IgD-negative memory B cell (primary cell): ENCODE measurements at regions not wholly inside any gene's neighbourhood (a gene's known extent, or its start where the extent isn't known, plus 50 kb on each side); places are given as distances from the start of the nearest gene placed in this dataset.
A peak's percentile ranks its signal among the peaks of the same experiment; 100 is the strongest.

Experiments
- H3K27ac Mint-ChIP-seq, 3 donors: one replicate each; pipeline ENCODE4 v1.8.0; 2020 to 2022; ENCODE audit warnings: mild to moderate bottlenecking in 3 of 3, mixed read lengths in 3 of 3, moderate library complexity in 1 of 3
- H3K27me3 Mint-ChIP-seq: one replicate; pipeline ENCODE4 v1.8.0; 2021; ENCODE audit warnings: mixed read lengths
- H3K36me3 Mint-ChIP-seq: one replicate; pipeline ENCODE4 v1.8.0; 2020; ENCODE audit warnings: mild to moderate bottlenecking, mixed read lengths
- H3K4me1 Mint-ChIP-seq, 3 donors: one replicate each; pipeline ENCODE4 v1.8.0; 2020 to 2022; ENCODE audit warnings: mixed read lengths in 3 of 3, mild to moderate bottlenecking in 1 of 3
- H3K4me3 Mint-ChIP-seq, 4 donors: one replicate each; pipeline ENCODE4 v1.8.0; 2020 to 2022; ENCODE audit warnings: mild to moderate bottlenecking in 4 of 4, mixed read lengths in 4 of 4, moderate library complexity in 3 of 4
- H3K9me3 Mint-ChIP-seq, 3 donors: one replicate each; pipeline ENCODE4 v1.8.0; 2020 to 2021; ENCODE audit warnings: mixed read lengths in 3 of 3, mild to moderate bottlenecking in 1 of 3

DNA sequence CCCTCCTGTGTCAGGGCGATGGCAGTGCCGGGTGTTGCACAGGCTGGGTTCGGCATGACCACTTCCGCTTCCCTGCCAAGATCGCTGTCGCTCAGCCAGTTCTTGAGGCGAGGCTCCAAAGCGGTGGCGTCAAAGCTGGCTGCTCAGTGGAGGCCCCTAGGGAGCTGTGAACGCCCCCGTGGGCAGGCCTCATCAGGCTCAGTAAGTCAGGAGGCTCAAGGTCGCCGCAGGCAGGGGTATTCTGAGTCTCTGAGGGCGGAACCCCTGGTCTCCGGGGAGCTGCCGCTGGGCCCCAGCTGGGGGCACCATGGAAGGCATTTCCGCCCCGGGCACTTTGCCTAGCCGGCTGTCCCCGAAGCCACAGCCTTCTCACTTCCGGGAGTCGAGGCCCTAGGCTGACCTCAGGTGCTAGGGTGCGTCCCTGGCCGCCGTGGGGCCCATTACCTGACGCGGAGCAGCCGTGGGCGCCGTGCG lies 210.4 kb downstream of the SOCS6 start:
- H3K27ac Mint-ChIP-seq = no peak overlapping the region
- H3K4me3 Mint-ChIP-seq = peak overlapping the region in 3 of 4 donors; percentile 34 to 66 (median 55)
- H3K27me3 Mint-ChIP-seq = no peaks in the 10 kb centered on the region
- H3K4me1 Mint-ChIP-seq = no peaks in the 10 kb centered on the region
- H3K36me3 Mint-ChIP-seq = no peaks in the 10 kb centered on the region
- H3K9me3 Mint-ChIP-seq = no peaks in the 10 kb centered on the region

DNA sequence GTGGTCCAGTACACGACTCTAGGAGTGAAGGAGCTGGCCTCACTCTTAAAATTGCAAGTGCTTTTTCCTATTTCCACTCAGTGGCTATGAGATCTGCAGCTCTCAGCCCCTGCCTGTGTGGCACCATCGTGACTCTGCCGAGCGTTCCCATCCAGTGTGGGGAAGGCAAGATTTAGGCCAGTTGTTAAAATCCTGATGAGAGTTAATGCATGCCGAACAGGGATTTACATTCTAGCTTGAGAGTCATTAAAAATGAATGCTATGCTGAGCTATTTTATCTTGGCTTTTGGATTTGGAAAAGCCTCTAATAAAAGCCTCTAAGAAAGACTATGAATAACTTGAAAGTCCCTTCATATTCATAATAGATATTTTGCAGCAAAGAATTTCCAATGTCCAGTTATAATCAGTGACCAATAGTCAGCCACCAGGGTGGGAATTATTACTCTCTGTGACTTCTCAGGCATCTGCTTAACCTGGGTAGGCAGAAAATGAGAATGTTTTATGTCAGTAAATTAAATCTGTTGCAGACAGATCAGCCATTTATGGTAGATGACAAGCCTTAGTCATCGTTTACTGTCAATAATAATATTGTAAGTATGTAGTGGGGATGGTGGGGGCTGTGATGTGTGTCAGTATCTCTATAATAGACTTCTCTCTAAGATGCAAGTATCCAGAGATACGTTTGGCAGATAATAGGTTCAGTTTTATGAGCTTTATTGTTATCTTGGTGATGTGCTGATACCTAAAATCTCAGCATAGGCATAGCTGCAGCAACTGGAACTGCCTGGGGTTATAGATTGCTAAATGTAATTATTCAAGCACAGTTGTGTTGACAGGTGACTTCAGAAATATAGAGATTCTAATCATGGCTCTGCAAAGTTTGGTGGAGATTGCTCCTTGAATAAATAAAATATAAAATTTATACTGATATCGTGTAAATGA lies 207.8 kb downstream of the SOCS6 start:
- no peak overlapping the region for H3K4me3 Mint-ChIP-seq
- H3K27me3 Mint-ChIP-seq = no peaks in the 10 kb centered on the region
- H3K36me3 Mint-ChIP-seq = no peaks in the 10 kb centered on the region
- H3K27ac Mint-ChIP-seq = no peak overlapping the region
- no peaks in the 10 kb centered on the region for H3K9me3 Mint-ChIP-seq
- H3K4me1 Mint-ChIP-seq = no peaks in the 10 kb centered on the region

DNA sequence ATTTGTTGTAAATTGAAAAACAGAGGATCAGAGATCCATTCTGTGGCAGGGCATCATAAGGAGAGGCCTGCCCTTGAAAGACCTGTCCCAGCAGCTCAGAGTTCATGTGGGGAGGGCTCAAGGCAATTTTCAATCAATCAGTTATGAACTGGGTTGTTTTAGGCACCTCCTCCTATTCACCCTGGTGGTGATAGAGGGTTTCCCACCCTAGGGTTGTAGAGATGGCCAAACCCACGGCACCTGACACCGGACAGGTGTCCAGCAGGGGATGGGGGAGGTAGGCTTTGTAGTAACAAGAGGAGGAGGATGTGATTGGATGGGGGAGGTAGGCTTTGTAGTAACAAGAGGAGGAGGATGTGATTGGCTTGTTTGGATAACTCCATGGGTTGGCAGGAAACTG lies 205.7 kb downstream of the SOCS6 start:
- Mint-ChIP-seq H3K27me3 (peaks cover 2% of the 10 kb centered on the region), H3K9me3 (no peaks in the 10 kb centered on the region), H3K27ac (peak overlapping the region in 1 of 3 donors; percentile 50), H3K36me3 (no peaks in the 10 kb centered on the region), H3K4me3 (no peak overlapping the region), H3K4me1 (no peaks in the 10 kb centered on the region)

DNA sequence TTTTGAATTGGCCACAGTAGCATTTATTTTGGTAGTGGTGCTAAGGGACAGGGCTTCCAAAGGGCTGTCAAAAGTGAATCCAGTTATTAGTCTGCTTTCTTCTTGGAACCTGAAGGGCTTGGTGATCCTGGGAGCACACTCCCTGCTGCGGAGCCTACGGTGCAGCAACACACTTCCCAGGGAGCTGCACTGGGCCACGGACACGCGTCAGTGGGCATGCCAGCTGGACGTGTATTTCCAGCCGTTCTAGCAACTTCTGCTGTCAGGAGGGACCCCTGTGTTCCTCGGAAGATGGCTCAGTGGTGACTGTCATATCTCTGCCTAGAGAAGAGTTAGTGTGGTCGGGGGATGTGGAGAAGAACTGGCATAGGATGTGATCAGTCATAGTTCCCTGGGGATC lies 204.6 kb downstream of the SOCS6 start:
- Mint-ChIP-seq H3K27ac (no peak overlapping the region), H3K4me1 (no peaks in the 10 kb centered on the region), H3K9me3 (no peaks in the 10 kb centered on the region), H3K27me3 (peaks cover 2% of the 10 kb centered on the region), H3K36me3 (no peaks in the 10 kb centered on the region), H3K4me3 (no peak overlapping the region)

DNA sequence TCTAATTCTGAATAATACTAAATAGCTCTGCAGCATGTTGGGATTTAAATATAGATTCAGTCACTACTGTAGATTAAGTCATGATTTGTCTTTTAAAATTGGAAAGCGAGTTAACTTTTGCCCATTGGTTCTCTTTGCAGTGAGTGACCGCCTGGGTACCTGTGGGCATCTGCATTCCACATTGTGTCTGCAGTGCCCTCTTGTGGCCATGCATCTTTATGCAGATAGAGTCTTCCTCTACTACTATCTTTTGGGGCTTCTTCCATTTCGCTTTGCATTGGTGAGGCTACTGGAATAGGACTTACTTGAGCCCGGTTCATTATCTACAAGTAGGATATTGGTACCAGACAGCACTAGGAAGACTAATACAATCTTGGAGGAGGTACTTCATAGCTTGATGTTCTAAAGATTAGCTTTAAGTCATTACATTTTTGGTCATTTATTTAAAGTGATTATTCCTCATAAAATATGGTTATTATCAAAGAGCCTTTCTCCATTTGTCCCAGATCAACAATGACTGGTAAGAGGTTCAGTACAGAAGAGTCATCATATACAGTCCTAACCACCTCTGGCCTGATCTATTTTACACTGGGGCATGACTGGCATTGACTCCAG lies 203.0 kb downstream of the SOCS6 start:
- Mint-ChIP-seq H3K36me3 (no peaks in the 10 kb centered on the region), H3K9me3 (no peaks in the 10 kb centered on the region), H3K27ac (no peak overlapping the region), H3K4me3 (no peak overlapping the region), H3K4me1 (no peaks in the 10 kb centered on the region), H3K27me3 (peaks cover 2% of the 10 kb centered on the region)

DNA sequence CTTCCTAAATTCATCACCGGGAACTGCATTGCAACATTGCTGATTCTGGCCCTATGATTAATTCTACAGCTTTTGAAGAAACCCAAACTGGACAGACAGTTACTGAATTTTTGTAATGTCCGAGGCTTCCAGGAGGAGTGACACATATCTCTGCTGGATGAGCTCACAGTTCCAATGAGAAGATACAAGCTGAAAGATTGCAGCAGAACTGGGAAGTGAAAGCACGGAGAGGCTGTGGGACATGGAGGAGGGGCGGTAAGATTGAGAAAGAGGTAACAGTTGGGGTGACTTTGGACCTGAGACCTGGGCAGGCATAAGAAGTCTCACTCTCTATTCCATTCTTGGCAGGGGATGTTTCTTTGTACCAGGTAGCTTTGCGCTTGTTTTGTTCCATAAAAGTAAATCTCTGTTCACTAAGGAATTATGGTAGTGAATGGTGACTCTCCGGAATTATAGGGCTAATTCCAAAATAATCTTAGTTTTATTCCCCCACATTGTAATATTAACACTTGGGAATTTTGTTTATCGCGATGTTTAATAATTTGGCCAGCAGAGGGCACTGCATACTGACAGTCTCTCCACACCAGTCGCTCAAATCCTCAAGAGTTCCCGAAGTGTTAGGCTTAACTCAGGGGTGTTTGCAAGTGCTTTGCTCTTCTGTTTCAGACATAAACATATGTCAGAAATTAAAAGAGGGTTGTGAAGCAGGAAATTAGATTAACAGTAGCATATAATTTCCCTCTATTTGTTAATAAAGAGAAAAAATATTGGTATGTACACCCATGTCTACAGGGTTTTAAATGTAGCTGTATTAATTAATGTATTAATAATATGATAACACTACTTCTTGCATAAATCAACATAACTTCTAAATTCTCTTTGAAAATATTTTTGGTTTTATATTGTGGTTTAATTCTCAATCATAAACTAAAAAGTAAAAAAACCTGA lies 201.4 kb downstream of the SOCS6 start:
- no peak overlapping the region for H3K4me3 Mint-ChIP-seq
- H3K9me3 Mint-ChIP-seq = no peaks in the 10 kb centered on the region
- no peak overlapping the region for H3K27ac Mint-ChIP-seq
- peaks cover 2% of the 10 kb centered on the region for H3K27me3 Mint-ChIP-seq
- H3K36me3 Mint-ChIP-seq = no peaks in the 10 kb centered on the region
- no peaks in the 10 kb centered on the region for H3K4me1 Mint-ChIP-seq

DNA sequence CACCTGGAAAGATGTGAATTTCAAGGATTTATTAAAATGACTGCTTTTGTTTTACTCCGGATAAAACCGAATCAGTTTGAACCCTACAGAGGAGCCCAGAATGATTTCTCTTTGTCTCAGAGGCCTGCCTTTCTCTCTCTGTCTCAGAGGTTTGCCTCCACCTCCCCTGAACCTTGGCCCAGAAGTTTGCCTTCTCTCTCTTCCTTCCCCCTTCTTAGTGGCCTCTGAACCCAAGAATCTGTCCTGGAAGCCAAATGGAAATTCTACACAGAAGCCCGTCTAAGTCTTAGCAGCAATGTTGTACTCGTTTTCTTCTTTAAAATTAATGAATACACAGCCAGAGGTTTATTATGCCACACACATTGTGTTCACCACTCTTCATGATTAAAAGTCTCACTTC lies 200.7 kb downstream of the SOCS6 start:
- Mint-ChIP-seq H3K9me3 (no peaks in the 10 kb centered on the region), H3K4me3 (no peak overlapping the region), H3K27ac (no peak overlapping the region), H3K4me1 (no peaks in the 10 kb centered on the region), H3K27me3 (peaks cover 3% of the 10 kb centered on the region), H3K36me3 (no peaks in the 10 kb centered on the region)

DNA sequence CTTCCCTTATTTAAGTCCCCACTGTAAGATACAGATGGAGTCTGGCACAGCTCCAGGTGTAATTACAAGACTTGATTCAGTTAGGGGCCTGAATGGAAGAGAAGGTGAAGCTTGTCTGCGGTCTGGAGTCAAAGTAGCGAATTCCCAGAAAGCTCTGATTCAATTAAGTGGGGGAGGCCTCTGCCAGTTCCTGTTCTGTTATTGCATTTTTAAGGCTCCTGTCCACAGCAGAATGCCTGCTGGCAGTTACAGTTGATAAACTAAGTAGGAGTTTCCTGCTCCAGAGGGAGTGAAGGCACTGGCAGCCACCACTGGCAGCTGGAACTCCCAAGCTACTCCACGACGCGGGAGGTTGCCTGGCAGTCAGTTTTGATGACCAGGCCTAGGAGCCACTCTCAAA lies 181.1 kb downstream of the SOCS6 start:
- Mint-ChIP-seq H3K36me3 (no peaks in the 10 kb centered on the region), H3K4me1 (no peaks in the 10 kb centered on the region)

DNA sequence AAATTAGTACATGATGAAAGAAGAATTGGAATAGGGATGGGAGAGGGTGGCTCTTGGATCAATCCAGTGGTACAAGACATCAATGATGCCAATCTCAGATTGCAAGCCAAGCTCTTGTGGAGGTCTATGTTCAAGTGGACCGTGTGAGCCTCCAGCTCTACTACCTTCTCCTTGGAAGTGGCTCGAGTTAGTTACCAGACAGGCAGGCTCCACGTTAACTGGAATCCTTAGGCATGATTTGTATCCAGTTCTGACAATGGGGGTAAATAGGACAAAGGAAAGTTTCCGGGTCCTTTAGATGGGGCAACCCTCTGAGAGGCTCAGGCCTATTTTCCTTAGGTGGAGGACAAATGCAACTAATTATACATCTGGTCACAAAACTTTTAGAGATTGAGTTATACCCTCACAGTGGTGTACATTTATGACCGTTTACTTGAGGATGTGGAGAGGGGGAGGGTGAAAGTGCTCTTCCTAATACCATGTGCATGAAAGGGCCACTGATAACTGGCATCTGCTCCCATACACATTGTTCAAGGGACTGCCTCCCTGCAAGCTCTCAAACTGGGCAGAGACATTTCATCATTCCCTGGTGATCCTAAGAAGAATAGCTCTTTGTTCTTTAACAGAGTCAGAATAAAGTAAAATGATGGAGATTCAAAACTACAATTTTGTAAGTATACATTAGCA lies 180.2 kb downstream of the SOCS6 start:
- Mint-ChIP-seq H3K4me3 (no peak overlapping the region), H3K27me3 (peaks cover 6% of the 10 kb centered on the region), H3K36me3 (no peaks in the 10 kb centered on the region), H3K9me3 (no peaks in the 10 kb centered on the region), H3K27ac (no peak overlapping the region), H3K4me1 (peaks cover 0 to 5% (median 0%) of the 10 kb centered on the region in 3 donors)

More for the DNA sequence above, 181.1 kb downstream of the SOCS6 start:
- Mint-ChIP-seq H3K27ac (no peak overlapping the region), H3K4me3 (no peak overlapping the region), H3K27me3 (no peaks in the 10 kb centered on the region), H3K9me3 (no peaks in the 10 kb centered on the region)

DNA sequence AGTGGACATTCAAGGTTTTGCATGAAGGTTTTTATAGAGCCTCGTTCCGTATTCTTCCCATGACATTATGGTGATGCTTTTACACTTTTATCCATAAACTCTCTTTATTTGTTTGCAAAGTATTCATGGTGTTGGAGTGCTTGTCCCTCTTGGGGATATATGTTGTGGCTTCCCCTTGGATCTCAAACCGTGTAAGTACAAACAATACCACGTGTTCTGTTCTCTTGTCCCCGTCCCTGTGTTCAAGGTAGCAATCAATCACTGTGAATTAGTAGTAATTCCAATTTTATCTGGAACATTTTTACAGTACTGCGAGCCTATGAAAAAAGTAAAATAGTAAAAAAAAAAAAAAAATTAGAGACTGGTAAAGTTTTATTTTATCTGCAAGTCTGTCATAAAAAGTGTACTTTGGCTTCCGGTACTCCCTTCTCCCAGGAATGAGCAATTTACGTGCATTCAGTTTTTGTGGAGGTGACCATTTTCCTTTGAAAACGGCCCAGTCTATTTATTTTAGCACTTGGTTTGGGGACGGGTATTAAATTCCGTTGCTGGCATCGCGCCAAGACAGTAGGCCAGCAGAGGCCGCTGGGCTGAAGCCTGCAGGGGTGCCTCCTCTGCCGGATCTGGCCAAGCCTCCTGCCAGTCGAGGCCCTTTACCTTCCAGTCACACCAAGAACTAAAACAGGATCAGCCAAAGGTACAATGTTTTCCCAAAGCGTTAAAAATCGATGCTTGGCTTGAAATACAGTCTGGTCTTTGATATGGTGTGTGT lies 175.7 kb downstream of the SOCS6 start:
- Mint-ChIP-seq H3K4me3 (peak overlapping the region in 2 of 4 donors; percentile 22 to 46), H3K36me3 (no peaks in the 10 kb centered on the region), H3K27ac (no peak overlapping the region), H3K4me1 (peaks cover 0 to 5% (median 0%) of the 10 kb centered on the region in 3 donors), H3K9me3 (no peaks in the 10 kb centered on the region), H3K27me3 (peaks cover 23% of the 10 kb centered on the region)

DNA sequence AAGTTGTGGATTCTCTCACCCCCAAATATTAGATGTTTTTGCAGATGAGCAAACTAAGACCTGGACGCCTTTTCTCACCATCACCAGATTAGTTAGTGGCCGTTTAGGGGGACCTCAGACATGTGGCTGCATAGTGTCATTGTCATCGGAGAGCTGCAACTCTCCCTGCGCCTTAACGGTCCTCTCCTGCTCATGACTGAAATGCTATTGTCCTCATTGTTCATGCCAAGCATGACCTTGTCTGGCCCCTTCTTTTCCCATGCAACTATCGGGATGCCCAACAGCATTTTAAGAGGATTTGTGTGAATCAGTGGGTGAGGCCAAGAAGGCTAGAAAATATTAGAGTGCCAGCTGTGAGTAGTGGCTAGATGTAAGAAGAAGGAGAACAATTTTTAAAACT lies 174.2 kb downstream of the SOCS6 start:
- H3K9me3 Mint-ChIP-seq = no peaks in the 10 kb centered on the region
- peaks cover 25% of the 10 kb centered on the region for H3K27me3 Mint-ChIP-seq
- H3K4me1 Mint-ChIP-seq = peaks cover 0 to 5% (median 0%) of the 10 kb centered on the region in 3 donors
- no peak overlapping the region for H3K4me3 Mint-ChIP-seq
- no peak overlapping the region for H3K27ac Mint-ChIP-seq
- H3K36me3 Mint-ChIP-seq = no peaks in the 10 kb centered on the region

DNA sequence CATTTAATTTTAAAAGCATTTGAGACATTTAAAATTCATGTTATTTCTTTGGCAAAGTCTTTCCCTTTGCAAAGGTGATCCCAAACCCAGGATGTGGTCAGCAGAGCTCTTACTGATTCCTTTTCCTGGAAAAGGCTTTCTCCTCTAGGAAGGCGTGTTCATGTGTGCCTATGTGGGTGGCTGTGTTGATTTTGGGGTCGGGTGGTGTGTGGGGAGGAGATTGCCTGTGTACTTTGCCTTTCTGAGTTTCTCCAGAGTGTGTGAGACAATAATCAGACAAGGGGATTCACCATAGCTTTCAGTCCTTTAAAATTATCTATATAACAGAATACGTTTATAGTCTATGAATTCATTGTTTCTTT lies 173.2 kb downstream of the SOCS6 start:
- Mint-ChIP-seq H3K9me3 (no peaks in the 10 kb centered on the region), H3K36me3 (no peaks in the 10 kb centered on the region), H3K27ac (no peak overlapping the region), H3K4me3 (no peak overlapping the region), H3K27me3 (peaks cover 25% of the 10 kb centered on the region), H3K4me1 (peaks cover 0 to 5% (median 0%) of the 10 kb centered on the region in 3 donors)

DNA sequence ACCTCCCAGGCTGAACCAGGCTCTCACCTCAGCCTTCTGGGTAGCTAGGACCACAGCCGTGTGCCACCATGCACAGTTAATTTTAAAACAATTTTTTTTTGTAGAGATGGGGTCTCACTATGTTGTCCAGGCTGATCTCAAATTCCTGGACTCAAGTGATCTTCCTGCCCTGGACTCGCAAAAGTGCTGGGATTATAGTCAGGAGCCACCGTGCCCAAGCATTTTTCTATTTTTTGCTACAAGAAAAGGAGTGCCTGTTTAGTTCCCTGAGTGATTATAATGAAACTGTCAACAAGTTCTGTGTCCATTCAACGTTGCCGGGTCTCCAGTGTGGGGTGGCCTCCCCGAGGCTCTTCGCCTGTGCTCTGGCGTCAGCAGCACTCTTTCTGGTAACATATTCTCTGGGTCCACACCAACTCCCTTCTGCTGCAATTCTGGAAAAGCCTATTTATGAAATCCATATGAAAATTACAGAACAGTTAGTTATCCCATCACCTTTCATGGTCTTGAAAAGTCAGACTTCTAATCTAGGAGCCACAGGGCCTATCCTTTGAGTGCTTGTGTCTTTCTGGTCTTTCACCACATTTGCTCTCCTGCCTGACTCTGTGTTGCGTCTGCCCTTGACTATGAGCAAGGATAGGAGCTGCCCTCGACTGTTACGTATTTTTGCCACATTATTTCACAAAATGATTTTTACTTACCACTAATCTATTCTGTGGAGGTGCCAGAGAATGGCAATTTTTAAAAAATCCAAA lies 172.7 kb downstream of the SOCS6 start:
- Mint-ChIP-seq H3K9me3 (no peaks in the 10 kb centered on the region), H3K36me3 (no peaks in the 10 kb centered on the region), H3K4me1 (peaks cover 0 to 5% (median 0%) of the 10 kb centered on the region in 3 donors), H3K27ac (no peak overlapping the region), H3K27me3 (peaks cover 25% of the 10 kb centered on the region), H3K4me3 (no peak overlapping the region)
